HG03439 (cell line): ENCODE measurements at regions not wholly inside any gene's neighbourhood (a gene's known extent, or its start where the extent isn't known, plus 50 kb on each side); places are given as distances from the start of the nearest gene placed in this dataset.
"Not testable (repeated sequence)": the region's sequence is repeated elsewhere in the genome, so short reads cannot be mapped to it uniquely, and the experiment has no call there.

Experiments
- ATAC-seq: cut with Tn5 transposase; IDR thresholded peaks from one replicate; pipeline ENCODE4 v1.9.1; 2021; ENCODE audit warnings: mild to moderate bottlenecking, moderate library complexity; ENCODE audit not compliant: unreplicated experiment

DNA sequence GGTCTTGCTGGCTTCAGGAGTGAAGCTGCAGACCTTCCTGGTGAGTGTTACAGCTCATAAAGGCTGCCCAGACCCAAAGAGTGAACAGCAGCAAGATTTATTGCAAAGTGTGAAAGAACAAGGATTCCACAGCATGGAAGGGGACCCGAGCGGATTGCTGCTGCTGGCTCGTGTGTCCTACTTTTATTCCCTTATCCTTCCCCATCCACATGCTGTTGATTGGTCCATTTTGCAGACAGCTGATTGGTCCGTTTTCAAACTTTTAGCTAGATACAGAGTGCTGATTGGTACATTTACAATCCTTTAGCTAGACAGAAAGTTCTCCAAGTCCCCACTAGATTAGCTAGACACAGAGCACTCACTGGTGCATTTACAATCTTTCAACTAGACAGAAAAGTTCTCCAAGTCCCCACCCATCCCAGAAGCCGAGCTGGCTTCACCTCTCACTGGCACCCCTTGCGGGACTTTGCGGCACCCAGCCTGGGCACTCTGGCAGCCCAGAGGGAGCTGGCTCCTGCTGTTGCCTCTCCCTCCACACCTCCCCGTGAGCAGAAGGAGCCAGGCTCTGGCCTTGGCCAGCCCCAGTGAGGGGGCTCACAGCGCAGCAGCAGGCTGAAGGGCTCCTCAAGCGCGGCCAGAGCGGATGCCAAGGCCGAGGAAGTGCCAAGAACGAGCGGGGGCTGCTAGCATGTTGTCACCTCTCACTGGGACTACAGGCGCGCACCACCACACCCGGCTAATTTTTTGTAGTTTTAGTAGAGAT, 369.6 kb upstream of the POT1 start:
- no peak for ATAC-seq

GRCh38 chr7:125279961-125280360, 350.3 kb upstream of the POT1 start:
- no peak for ATAC-seq

GRCh38 chr7:125278318-125278717, 348.7 kb upstream of the POT1 start:
- ATAC-seq = no peak

- not testable (repeated sequence) for ATAC-seq
Observed at GRCh38 chr7:125274742-125275141, 345.1 kb upstream of the POT1 start.

GRCh38 chr7:125264174-125264856, 334.7 kb upstream of the POT1 start:
- not testable (repeated sequence) for ATAC-seq

DNA sequence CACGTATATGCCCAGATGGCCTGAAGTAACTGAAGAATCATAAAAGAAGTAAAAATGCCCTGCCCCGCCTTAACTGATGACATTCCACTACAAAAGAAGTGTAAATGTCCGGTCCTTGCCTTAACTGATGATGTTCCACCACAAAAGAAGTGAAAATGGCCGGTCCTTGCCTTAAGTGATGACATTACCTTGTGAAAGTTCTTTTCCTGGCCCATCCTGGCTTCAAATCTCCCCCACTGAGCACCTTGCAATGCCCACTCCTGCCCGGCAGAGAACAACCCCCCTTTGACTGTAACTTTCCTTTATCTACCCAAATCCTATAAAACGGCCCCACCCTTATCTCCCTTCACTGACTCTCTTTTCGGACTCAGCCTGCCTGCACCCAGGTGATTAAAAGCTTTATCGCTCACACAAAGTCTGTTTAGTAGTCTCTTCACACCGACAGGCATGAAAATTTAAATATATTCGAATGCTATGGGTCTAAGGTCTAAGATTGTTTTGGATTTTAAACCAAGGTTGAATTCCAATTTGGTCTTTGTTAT, 329.3 kb upstream of the POT1 start:
- not testable (repeated sequence) for ATAC-seq

DNA sequence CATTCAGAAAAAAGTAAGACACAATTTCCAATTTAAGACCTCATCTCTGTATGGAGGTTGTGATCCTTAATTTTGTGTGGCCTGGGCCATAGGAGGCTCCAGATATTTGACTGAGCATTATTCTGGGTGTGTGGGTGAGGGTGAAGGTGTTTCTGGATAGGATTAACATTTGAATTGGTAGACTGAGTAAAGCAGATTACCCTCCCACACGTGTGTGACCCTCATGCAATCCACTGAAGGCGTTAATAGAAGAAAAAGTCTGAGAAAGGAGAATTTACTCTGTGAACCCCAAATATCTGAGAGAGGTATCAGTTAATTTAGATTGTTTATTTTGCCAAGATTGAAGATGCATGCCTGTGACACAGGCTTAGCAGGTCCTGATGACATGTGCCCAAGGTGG, 328.0 kb upstream of the POT1 start:
- ATAC-seq = no peak

DNA sequence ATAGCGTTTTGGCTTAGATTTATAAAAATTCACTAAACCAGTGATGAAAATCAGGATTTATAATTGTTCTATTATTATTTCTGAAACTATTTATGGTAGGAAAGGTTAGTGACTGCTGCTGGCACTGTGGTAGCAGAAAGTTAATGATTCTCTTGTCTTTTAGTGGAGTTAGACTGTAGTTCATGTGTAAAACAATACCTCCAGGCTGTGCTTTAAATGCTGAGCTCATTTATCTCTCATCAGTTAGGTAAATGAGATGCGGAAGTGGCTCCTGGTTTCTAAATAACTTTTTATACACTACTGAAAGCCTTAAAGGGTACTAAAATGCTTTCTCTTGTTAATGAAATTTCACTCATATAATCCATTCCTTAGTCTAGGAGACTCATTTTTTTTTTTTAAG, 326.8 kb upstream of the POT1 start:
- ATAC-seq = no peak

- ATAC-seq = no peak
Observed at GRCh38 chr7:125255810-125256209, 326.2 kb upstream of the POT1 start.

- ATAC-seq = no peak
Observed at GRCh38 chr7:125254566-125254965, 324.9 kb upstream of the POT1 start.

- no peak for ATAC-seq
Observed at GRCh38 chr7:125253452-125254190, 324.0 kb upstream of the POT1 start.

DNA sequence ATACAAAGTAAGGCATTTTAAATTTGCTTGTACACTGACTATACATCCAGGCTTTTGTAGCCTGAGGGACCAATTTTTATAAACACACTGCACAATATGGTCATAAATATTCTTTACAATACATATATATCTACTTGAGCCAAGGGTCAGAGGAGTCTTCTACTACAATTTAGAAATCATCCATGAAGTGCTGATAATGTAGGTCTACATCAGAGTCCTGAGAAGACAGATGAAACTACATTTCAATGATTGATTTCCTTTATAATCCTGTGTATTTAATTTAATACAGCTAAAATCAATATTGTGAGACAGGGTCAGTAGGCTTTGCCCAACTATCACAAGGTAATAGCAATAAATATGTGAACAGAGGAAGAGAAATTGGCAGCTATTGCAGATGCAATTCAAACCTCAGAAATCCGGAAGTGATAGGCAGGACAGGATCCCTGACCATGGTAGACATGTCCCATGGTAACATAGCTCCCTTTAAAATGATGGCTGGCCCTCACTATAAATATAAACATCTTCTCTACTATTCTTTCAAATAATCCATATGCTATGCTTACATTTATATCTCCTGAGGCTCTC, 318.0 kb upstream of the POT1 start:
- ATAC-seq = no peak

DNA sequence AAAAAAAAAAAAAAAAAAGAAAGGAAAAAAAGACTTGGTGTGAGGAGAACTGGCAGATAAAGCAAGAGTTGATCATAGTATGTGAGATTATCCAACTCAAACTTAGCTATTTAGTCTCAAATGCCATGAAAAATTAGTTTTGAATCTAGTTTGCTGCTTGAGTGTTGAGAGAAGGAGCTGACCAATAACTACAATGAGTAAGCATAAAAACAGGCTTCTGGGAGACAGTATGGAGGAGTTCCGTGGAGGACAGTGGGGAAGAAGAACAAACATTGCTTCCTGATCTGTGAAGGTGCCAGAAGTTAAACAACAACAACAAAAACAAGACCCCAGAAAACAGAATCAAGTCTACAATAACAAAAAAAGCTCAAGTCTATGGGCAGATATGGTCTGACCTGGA, 317.1 kb upstream of the POT1 start:
- ATAC-seq = no peak

DNA sequence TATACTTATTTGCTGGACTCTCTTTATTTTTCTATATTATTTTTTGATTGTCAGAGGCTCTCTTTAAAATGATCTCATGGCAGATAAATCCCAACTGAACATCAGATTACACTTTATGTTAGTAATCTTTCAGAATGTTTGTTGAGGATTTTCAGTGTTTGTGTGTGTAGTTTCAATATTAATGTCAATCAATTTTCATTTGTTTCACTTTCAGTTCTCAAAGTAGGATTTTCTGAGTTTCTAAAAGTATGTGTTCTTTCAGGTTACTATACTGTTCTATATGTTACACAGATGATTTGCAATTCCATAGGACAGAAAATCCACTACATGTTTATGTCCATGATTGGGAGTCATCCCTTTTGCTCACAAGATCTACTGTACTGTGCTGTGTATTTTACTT, 311.9 kb upstream of the POT1 start:
- ATAC-seq = no peak

DNA sequence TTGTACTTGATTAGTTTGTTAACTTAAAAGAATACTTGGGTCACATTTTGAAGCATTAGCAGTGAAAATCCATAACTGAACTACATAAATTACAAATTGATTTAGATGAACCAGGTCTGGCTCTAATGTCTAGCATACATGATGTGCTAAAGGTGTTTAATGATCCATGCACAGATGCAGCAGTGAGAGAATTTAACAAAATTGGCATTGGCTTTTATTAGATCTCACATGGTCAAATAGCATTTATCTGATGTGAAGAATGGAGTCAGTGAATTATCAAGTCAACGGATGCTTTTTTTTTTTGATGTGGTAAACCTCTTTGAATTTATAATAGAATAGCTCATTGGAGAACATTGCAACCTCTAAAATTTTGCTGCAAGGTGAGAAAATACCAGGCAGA, 293.0 kb upstream of the POT1 start:
- ATAC-seq = no peak

- ATAC-seq = no peak
Observed at GRCh38 chr7:125218076-125218475, 288.5 kb upstream of the POT1 start.

DNA sequence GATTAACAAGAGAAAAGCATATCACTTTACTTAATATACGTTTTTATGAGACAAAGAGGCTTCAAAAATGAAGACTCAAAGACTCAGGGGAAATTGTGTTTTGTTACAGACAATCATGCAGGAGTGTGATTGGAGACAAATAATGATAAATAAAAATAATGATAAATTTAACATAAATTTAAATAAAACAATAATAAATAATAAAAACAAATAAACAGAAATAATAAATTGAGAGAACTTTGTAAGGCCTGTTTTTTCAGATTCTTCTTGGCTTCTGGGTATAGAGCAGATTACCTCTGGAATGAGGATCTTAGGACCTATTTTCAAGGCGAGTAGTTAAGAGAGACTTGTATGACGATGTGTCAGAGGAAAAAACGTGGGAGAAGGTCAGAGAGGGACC, 271.4 kb upstream of the POT1 start:
- ATAC-seq = no peak

DNA sequence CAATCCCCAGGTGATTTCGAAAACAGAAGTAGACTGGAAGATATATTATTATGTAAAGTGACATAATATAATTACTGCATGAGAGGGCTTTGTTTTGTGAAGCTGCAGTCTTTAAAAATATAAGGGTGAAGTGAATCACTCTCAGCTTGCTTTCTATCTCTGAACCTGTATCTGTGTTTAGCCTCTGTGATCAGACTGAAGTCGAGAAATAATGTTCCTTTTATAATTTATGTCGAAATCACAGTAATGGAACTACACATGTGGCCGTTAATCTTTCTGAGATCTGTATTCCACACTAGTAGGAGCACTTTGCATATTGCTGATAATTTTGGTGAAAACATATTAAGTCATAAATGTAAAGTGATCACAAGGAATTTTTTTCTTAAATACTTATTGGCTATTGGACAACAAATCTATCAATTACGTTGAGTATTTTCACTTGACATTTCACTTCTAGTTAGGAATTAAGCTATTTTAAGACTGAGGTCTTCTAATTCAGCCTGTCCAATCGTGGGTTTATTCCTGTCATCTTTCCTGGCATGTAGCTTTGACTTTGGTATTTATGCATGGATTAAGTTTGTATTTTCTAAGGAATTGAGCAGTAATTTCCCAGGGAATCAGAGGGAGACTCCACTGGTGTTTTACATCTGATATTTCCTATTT, 268.2 kb upstream of the POT1 start:
- no peak for ATAC-seq

DNA sequence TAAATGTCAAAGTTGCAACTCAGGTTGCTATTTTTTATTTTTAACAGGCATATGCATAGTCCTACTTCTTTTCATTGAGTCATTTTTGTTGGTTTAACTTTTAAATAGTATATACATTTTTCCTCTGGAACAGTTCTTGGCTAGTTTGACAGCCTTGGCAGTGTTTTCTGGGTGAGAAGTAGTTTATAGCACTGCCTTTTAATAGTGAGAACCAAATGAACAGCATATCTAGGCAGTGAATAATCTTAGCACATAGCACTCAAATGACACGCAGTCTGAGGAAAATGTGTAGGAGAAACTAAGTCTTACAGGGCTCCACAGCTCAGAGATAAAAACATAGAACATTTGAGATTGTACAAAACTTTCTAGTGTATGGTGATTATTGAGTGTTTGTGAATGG, 265.5 kb upstream of the POT1 start:
- ATAC-seq = no peak

DNA sequence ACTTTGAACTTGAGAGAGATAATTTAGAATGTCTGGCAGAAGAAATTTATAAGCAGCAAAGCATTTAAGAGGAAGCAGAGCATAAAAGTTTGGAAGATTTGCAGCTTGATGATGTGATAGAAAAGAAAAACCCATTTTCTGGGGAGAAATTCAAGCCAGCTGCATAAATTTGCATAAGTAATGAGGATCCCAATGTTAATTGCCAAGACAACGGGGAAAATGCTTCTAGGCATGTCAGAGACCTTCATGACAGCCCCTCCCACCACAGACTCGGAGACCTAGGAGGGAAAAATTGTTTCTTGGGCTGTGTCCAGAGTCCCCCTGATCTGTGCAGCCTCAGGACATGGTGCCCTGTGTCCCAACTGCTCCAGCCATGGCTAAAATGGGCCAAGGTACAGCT, 263.6 kb upstream of the POT1 start:
- ATAC-seq = no peak

DNA sequence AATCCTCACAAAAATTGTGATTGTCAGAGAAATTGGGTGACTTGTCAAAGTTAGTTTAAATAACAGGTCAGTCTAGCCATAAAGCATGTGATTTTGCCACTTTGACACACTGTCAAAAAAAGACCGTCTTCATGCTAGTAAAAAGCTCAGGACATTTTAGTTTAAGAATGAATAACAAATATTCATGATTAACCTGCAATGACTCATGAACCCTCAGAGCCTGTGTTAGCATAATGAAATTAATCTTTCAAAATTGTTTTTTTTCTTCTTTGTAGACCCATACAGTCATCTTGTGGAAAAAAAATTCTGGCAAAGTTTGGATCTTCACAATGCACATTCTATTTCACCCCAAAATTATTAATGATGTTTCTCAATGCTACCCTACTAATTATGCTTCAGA, 255.2 kb upstream of the POT1 start:
- ATAC-seq = no peak
